ENCODE measurements at regions not wholly inside any gene's neighbourhood (a gene's known extent, or its start where the extent isn't known, plus 50 kb on each side); places are given as distances from the start of the nearest gene placed in this dataset.

- H3K4me3 ChIP-seq (ENCODE audit: low read length): no peak overlapping the region
- no peak for DNase-seq
- no peaks in the 10 kb centered on the region for H3K4me1 ChIP-seq (ENCODE audit: control insufficient read depth, insufficient read depth, low read length)
- H3K4me3 Mint-ChIP-seq: no peak overlapping the region
- 96% methylated on average over 4 of the region's 4 CpGs for WGBS (ENCODE audit: insufficient coverage)
- H3K36me3 ChIP-seq (ENCODE audit: control insufficient read depth, insufficient read depth, low read length): no peaks in the 10 kb centered on the region
- no peaks in the 10 kb centered on the region for H3K4me1 Mint-ChIP-seq
- no peak overlapping the region for H3K27ac Mint-ChIP-seq
- TF ChIP-seq CTCF (IDR thresholded peaks at IDR 0.05): no peak
- no peak overlapping the region for H3K27ac ChIP-seq (ENCODE audit: low read length)
- intact Hi-C loops (cut with micrococcal nuclease): no loop called here
- H3K36me3 Mint-ChIP-seq: peaks cover 11% of the 10 kb centered on the region
- H3K27me3 ChIP-seq (ENCODE audit: control insufficient read depth, insufficient read depth, low read length): no peaks in the 10 kb centered on the region
- peaks cover 2 to 9% of the 10 kb centered on the region in 2 donors for H3K9me3 Mint-ChIP-seq
- H3K27me3 Mint-ChIP-seq (ENCODE audit: low read depth in 2 of 2): peaks cover 0 to 20% of the 10 kb centered on the region in 2 donors
- H3K9me3 ChIP-seq (ENCODE audit: control insufficient read depth, insufficient read depth, low read length): peaks cover 11% of the 10 kb centered on the region
- no peak for ATAC-seq
Observed at GRCh38 chrX:40313269-40313668, 215.5 kb upstream of the BCOR start.

GRCh38 chrX:40310447-40310846, 212.7 kb upstream of the BCOR start:
- no peaks in the 10 kb centered on the region for H3K36me3 ChIP-seq (ENCODE audit: control insufficient read depth, insufficient read depth, low read length)
- H3K4me3 Mint-ChIP-seq: no peak overlapping the region
- H3K9me3 Mint-ChIP-seq: no peaks in the 10 kb centered on the region
- intact Hi-C loops (cut with micrococcal nuclease): no loop called here
- no peaks in the 10 kb centered on the region for H3K9me3 ChIP-seq (ENCODE audit: control insufficient read depth, insufficient read depth, low read length)
- no CpG with 5 or more reads among the region's 5 CpGs for WGBS (ENCODE audit: insufficient coverage)
- no peaks in the 10 kb centered on the region for H3K4me1 ChIP-seq (ENCODE audit: control insufficient read depth, insufficient read depth, low read length)
- no peak overlapping the region for H3K27ac Mint-ChIP-seq
- DNase-seq: no peak
- H3K4me3 ChIP-seq (ENCODE audit: low read length): no peak overlapping the region
- H3K27me3 Mint-ChIP-seq (ENCODE audit: low read depth in 2 of 2): peaks cover 0 to 42% of the 10 kb centered on the region in 2 donors
- H3K4me1 Mint-ChIP-seq: no peaks in the 10 kb centered on the region
- TF ChIP-seq CTCF (IDR thresholded peaks at IDR 0.05): no peak
- no peaks in the 10 kb centered on the region for H3K36me3 Mint-ChIP-seq
- ATAC-seq: no peak
- no peak overlapping the region for H3K27ac ChIP-seq (ENCODE audit: low read length)
- H3K27me3 ChIP-seq (ENCODE audit: control insufficient read depth, insufficient read depth, low read length): no peaks in the 10 kb centered on the region

GRCh38 chrX:40310016-40310415, 212.3 kb upstream of the BCOR start:
- 94% methylated on average over 6 of the region's 7 CpGs for WGBS (ENCODE audit: insufficient coverage)
- ATAC-seq: no peak
- no peak overlapping the region for H3K27ac Mint-ChIP-seq
- Histone ChIP-seq H3K4me1 (ENCODE audit: control insufficient read depth, insufficient read depth, low read length) (no peaks in the 10 kb centered on the region), H3K9me3 (ENCODE audit: control insufficient read depth, insufficient read depth, low read length) (no peaks in the 10 kb centered on the region), H3K27me3 (ENCODE audit: control insufficient read depth, insufficient read depth, low read length) (no peaks in the 10 kb centered on the region), H3K36me3 (ENCODE audit: control insufficient read depth, insufficient read depth, low read length) (no peaks in the 10 kb centered on the region), H3K27ac (ENCODE audit: low read length) (no peak overlapping the region), H3K4me3 (ENCODE audit: low read length) (no peak overlapping the region)
- intact Hi-C loops (cut with micrococcal nuclease): no loop called here
- DNase-seq: no peak
- H3K27me3 Mint-ChIP-seq (ENCODE audit: low read depth in 2 of 2): peaks cover 0 to 42% of the 10 kb centered on the region in 2 donors
- H3K36me3 Mint-ChIP-seq: no peaks in the 10 kb centered on the region
- no peak overlapping the region for H3K4me3 Mint-ChIP-seq
- no peaks in the 10 kb centered on the region for H3K9me3 Mint-ChIP-seq
- no peaks in the 10 kb centered on the region for H3K4me1 Mint-ChIP-seq
- TF ChIP-seq CTCF (IDR thresholded peaks at IDR 0.05): no peak

- H3K4me3 Mint-ChIP-seq: no peak overlapping the region
- H3K9me3 ChIP-seq (ENCODE audit: control insufficient read depth, insufficient read depth, low read length): no peaks in the 10 kb centered on the region
- DNase-seq: no peak
- H3K4me1 ChIP-seq (ENCODE audit: control insufficient read depth, insufficient read depth, low read length): no peaks in the 10 kb centered on the region
- H3K36me3 Mint-ChIP-seq: no peaks in the 10 kb centered on the region
- H3K27ac Mint-ChIP-seq: no peak overlapping the region
- WGBS (ENCODE audit: insufficient coverage): 89% methylated on average over 13 of the region's 13 CpGs
- no peaks in the 10 kb centered on the region for H3K4me1 Mint-ChIP-seq
- no peaks in the 10 kb centered on the region for H3K9me3 Mint-ChIP-seq
- TF ChIP-seq CTCF (IDR thresholded peaks at IDR 0.05): no peak
- H3K36me3 ChIP-seq (ENCODE audit: control insufficient read depth, insufficient read depth, low read length): no peaks in the 10 kb centered on the region
- ATAC-seq: no peak
- no peaks in the 10 kb centered on the region for H3K27me3 ChIP-seq (ENCODE audit: control insufficient read depth, insufficient read depth, low read length)
- intact Hi-C loops (cut with micrococcal nuclease): no loop called here
- peaks cover 11 to 59% of the 10 kb centered on the region in 2 donors for H3K27me3 Mint-ChIP-seq (ENCODE audit: low read depth in 2 of 2)
- H3K27ac ChIP-seq (ENCODE audit: low read length): no peak overlapping the region
- H3K4me3 ChIP-seq (ENCODE audit: low read length): no peak overlapping the region
Observed at GRCh38 chrX:40307871-40308270, 210.1 kb upstream of the BCOR start.

Measured in natural killer cell (primary cell).